Psoas muscle (tissue), 7 donors: ENCODE measurements at regions not wholly inside any gene's neighbourhood (a gene's known extent, or its start where the extent isn't known, plus 50 kb on each side); places are given as distances from the start of the nearest gene placed in this dataset.

Experiments
- ATAC-seq, 4 donors: fragments of 200-7000 bp; cut with Tn5 transposase; one replicate each; pipeline ENCODE4 v1.9.1; 2020; ENCODE audit warnings: moderate library complexity in 3 of 4, mild to moderate bottlenecking in 2 of 4
- DNase-seq, 2 donors: peaks; one replicate each; pipeline ENCODE4 v3.0.0-alpha.2; 2020
- H3K27ac ChIP-seq: fragments of 200-600 bp; one replicate; pipeline ENCODE4 v1.8.0; 2022
- H3K27me3 ChIP-seq, 3 donors: fragments of 200-600 bp in 1 of 3; one replicate each; pipeline versions ENCODE4 v1.6.1 to v1.8.0; 2013 to 2022; ENCODE audit warnings: low read length in 2 of 3, mild to moderate bottlenecking in 2 of 3, moderate library complexity in 1 of 3; ENCODE audit not compliant: insufficient read depth in 3 of 3
- H3K36me3 ChIP-seq, 2 donors: fragments of 200-600 bp in 1 of 2; one replicate each; pipeline versions ENCODE4 v1.6.1 to v1.8.0; 2013 to 2022; ENCODE audit warnings: low read depth in 1 of 2, mild to moderate bottlenecking in 1 of 2, moderate library complexity in 1 of 2; ENCODE audit not compliant: insufficient read depth in 1 of 2
- H3K4me1 ChIP-seq: fragments of 200-600 bp; one replicate; pipeline ENCODE4 v1.8.0; 2022
- H3K4me3 ChIP-seq: fragments of 200-600 bp; one replicate; pipeline ENCODE4 v1.8.0; 2022; ENCODE audit warnings: mild to moderate bottlenecking
- H3K9me3 ChIP-seq: fragments of 200-600 bp; one replicate; pipeline ENCODE4 v1.8.0; 2022
- CTCF ChIP-seq: fragments of 200-600 bp; IDR thresholded peaks from one replicate; pipeline ENCODE4 v1.8.0; 2022; ENCODE audit warnings: antibody characterized with exemption
- WGBS, 3 donors: extraction: QIAGEN DNeasy Blood & Tissue Kit; methylation state at CpG; one replicate each; pipeline versions ENCODE4 v1.1.6 to v1.1.7; 2013; 5-methylcytosine and 5-hydroxymethylcytosine counted together
- intact Hi-C, 2 donors: fragments of 100-400 bp; cut with DNase I; formaldehyde crosslinking; loops; one replicate each; pipeline versions ENCODE4 v1.11.0 to v1.14.2; 2022
- donor health status: healthy with polysubstance abuse.
- donor health status: DM: no; HTN: no; CAD: no; lungs with moderate emphysema.
- donor health status: Bipolar disorder and iron deficiency.
- donor health status: healthy.
- donor health status: DM: yes; HTN: yes; CAD: no.
- donor health status: DM: no; HTN: no; CAD: no.
- donor health status: DM: yes; HTN: yes; CAD: no.

DNA sequence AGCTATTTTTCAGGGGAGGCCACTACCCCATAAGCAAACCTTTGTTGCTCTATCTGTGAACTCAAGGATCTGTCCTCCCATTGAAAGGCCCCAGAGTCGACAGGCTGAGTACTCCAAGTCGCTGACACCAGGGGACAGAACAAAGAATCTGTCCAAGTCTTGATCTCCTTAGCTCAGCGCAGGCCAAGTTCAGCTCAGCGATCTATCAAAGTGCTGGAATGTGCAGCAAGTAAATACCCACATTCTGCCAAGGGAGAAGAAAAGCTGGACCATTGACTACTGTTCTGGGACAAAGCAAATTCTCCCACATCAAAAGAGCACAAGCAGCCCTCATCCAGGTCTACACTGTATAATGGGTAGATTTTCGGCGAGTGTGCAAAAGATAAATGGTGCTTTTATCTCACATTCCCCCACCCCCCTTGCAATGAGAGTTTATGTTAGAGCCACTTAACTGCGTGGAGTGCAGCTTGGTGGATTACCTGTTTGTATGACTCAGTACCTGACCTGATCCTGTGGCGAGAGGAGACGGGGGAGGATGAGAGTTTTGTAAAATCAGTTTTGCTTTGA, 391.7 kb upstream of the SGCG start:
- no peak for ATAC-seq

GRCh38 chr13:22789916-22790315, 390.9 kb upstream of the SGCG start:
- no peak for TF ChIP-seq CTCF
- intact Hi-C loops: no loop called here
- Histone ChIP-seq H3K27me3 (peaks cover 0 to 5% (median 1%) of the 10 kb centered on the region in 3 donors), H3K4me3 (no peak overlapping the region), H3K27ac (no peak overlapping the region), H3K4me1 (no peaks in the 10 kb centered on the region), H3K9me3 (no peaks in the 10 kb centered on the region), H3K36me3 (no peaks in the 10 kb centered on the region)
- 63 to 72% (median 69%) methylated on average over 3 of the region's 3 CpGs for WGBS, 3 donors
- DNase-seq (no peak), ATAC-seq (no peak)

More for the DNA sequence above, 391.7 kb upstream of the SGCG start:
- Histone ChIP-seq H3K27ac (no peak overlapping the region), H3K4me1 (no peaks in the 10 kb centered on the region), H3K36me3 (no peaks in the 10 kb centered on the region), H3K27me3 (peaks cover 0 to 5% (median 1%) of the 10 kb centered on the region in 3 donors), H3K9me3 (no peaks in the 10 kb centered on the region), H3K4me3 (no peak overlapping the region)
- DNase-seq: no peak
- WGBS, 3 donors: 24 to 39% (median 31%) methylated on average over 9 of the region's 9 CpGs
- TF ChIP-seq CTCF: no peak
- intact Hi-C loops: no loop called here

DNA sequence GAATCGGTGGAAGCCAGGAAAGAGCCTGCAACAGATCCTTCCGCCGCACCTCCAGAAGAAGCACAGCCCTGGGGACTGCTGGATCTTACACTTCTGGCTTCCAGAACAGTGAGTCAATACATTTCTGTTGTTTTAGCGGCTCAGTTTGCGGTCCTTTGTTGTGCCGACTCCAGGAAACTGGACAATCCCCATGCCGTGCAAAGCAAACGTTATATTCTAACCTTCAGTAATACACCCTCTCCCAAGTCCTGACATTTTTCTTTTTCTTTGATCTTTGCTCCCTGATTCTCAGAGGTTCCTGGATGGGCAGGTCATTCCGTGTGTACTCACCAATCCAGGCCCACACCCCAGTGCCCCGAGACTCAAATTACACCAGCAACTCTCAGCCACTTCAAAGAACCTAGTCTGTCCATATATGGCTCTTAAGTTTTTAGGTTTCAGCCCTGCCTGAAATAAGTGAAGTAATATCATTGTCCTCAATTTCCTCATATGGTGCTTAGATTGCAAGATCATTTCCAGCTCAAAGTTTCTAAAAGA, 387.1 kb upstream of the SGCG start:
- peaks cover 0 to 5% (median 1%) of the 10 kb centered on the region in 3 donors for H3K27me3 ChIP-seq
- ATAC-seq (no peak), DNase-seq (no peak)
- H3K9me3 ChIP-seq: no peaks in the 10 kb centered on the region
- H3K36me3 ChIP-seq: no peaks in the 10 kb centered on the region
- 60 to 63% (median 61%) methylated on average over 10 of the region's 10 CpGs for WGBS, 3 donors
- TF ChIP-seq CTCF: no peak
- H3K4me1 ChIP-seq: no peaks in the 10 kb centered on the region
- H3K27ac ChIP-seq: no peak overlapping the region
- intact Hi-C loops: no loop called here
- H3K4me3 ChIP-seq: no peak overlapping the region

GRCh38 chr13:22800526-22801401, 380.0 kb upstream of the SGCG start:
- no peak for TF ChIP-seq CTCF
- Histone ChIP-seq H3K9me3 (no peaks in the 10 kb centered on the region), H3K27me3 (no peaks in the 10 kb centered on the region), H3K4me3 (no peak overlapping the region), H3K4me1 (no peaks in the 10 kb centered on the region), H3K27ac (no peak overlapping the region), H3K36me3 (no peaks in the 10 kb centered on the region)
- DNase-seq: peak in 1 of 2 donors; percentile 24
- intact Hi-C loops: loop anchor here (5.0 to 10.0 kb wide), 2 partner anchors 217 to 224 kb away; no protein-coding TSS in a partner anchor
- peak in 1 of 4 donors; percentile 37 for ATAC-seq
- 55 to 72% (median 60%) methylated on average over 5 of the region's 5 CpGs for WGBS, 3 donors
